ENCODE measurements at regions not wholly inside any gene's neighbourhood (a gene's known extent, or its start where the extent isn't known, plus 50 kb on each side); places are given as distances from the start of the nearest gene placed in this dataset.

GRCh38 chr2:180661686-180662030 lies 318.7 kb upstream of the UBE2E3 start:
- no peak for DNase-seq

DNA sequence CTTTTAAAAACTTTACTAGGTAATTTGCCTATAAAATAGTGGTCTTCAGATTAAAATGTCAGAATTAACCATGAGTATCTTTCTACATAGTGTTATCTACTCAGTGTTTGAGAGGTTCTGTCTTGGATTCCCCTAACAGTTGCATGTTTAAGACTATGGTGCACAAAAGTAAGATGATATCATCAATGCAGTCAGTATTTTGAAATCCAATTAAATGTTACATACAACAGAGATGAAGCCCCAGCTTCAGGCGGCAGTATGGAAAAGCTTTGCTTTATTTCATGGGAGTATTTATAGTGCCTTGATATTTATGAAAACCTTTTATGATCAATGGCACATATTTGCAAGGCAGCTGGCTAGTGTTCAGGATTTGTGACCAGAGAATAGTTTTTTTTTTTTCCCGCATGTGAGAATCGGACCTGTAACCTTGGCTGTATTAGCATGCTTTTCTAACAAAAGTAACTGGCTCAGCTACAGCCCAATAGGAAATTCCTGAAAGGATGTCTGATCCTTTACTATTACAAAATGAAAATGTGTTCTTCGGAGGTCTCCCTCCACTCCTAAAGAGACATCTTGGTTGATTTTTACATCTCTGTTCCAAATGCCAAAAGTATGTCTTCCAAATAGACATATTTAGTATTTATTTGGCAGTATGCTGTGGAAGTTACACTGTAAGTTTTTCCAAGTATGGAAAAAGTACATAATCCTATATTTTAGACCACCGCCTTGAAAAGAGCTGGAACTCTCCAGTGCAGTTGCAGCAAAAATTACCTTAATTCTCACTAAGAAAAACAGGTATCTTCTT lies 319.3 kb upstream of the UBE2E3 start:
- DNase-seq, result no peak

GRCh38 chr2:180660207-180660606 lies 320.2 kb upstream of the UBE2E3 start:
- DNase-seq, result no peak

DNA sequence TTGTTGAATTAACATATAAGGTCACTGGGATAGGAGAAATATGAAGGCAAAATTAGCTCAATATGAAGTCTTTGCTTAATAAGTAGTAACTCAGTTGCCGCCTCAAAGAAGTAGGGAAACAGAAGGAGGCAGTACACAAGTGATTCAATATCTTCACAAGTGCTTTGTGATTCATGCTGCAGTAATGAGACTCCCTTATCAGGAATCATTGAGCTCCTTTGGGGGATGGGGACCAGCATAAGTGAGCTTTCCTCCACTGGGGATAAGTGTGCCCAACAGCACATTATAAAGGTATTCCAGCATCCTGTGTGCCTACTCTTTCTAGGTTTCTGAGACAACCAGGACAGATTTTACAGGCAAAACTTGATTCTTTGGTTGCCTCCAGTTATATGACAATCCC lies 323.4 kb upstream of the UBE2E3 start:
- no peak for DNase-seq

DNA sequence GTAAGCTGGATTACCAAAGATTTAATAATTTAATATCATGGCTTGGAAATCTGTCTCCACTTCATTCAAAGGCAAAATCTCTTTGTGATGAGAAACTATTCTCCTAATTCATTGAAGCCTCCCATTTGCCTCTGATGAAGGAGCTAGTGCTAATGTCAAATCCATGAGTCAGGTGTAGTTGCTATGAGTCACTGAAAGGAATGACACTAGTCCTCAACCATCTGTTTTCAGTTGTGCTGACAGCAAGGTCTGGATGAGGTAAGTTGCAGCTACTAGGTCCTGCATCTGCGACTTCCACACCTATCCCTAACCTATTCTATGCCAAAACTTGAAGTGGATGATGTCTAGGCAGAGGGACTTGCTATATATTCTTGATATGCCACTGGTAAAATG lies 324.0 kb upstream of the UBE2E3 start:
- peak in 1 of 51 donors; percentile 16 for DNase-seq

DNA sequence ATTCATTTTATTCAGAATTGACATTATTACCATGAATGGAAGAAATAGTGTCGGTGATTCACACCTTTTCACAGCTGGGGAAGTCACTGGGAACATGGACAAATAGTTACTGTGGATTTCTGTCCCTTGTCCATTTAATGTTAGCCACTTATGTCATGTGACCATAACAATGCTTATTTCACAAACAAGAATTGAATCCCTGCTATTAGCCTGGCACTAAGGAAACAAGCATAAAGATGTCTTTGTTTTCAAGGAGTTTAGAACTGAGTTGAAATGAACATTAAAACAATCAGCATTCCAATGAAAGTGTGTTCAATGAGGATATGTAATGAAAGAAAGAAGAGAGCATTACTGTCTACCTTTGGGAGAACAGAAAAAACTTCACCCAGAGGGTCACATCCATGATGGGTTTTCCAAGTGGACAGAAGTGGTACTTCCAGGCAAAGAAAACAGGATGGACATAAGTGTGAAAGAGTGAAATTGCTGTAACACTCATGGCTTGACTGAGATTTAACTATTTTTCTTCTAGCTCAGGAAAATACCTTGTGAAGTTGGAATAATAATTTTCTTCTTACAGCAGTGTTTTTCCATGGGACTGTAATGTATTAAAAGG lies 324.5 kb upstream of the UBE2E3 start:
- peak in 1 of 51 donors; percentile 41 for DNase-seq

DNA sequence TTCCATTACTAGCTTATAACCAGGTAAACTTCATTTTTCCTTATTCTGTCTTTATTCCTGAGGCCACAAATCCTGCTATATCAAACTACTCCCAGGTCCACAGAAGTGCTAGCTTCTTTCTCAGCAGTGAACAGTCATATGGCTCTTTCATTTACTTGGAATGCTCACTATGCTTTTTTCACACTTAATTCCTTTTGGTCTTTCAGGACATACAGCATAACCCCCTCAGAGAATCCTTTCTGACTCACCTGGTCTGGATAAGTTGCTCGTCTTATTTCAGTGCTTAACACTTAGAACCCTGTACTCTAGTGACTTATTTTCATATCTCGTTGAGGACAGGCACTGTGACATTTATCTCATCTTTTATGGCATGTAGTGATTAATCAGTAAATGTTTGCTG lies 325.0 kb upstream of the UBE2E3 start:
- DNase-seq, result no peak

GRCh38 chr2:180653481-180653880 lies 326.9 kb upstream of the UBE2E3 start:
- DNase-seq, result no peak

DNA sequence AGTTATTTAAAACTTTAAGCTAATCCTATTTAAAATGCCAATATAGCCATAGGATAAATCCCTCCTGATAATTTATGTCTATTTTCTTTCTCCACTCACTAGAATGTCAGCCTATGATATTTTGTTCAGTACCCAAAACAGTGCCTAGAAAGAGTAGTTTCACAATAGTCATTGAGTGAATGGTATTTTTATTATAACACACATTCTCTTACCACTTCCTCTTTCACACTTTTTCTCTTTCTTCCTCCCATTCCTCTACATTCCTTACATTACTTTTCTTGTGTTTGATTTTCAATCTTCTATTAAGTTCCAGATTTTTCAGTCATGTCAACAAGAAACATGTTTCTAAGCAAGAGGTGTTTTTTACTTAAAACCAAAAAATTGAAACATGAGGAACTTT lies 327.6 kb upstream of the UBE2E3 start:
- DNase-seq, result no peak

DNA sequence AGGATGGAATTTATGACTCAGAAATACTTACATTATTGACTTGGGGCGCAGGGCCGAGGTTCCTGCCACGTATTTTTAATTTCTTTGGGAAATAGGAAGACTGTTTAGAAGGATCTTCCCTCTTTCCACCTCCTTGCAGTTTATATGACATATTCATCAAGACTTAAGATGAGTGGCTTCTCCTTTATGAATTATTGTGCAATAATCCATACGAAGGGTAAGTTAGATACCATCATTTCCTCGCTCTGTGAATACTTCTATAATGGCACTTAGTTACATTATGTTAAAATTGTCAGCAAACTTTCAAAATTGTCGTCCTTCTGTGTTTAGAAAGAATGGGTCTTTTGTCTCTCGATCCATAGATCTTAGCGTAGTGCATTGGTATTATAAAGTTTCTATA lies 328.8 kb upstream of the UBE2E3 start:
- no peak for DNase-seq

DNA sequence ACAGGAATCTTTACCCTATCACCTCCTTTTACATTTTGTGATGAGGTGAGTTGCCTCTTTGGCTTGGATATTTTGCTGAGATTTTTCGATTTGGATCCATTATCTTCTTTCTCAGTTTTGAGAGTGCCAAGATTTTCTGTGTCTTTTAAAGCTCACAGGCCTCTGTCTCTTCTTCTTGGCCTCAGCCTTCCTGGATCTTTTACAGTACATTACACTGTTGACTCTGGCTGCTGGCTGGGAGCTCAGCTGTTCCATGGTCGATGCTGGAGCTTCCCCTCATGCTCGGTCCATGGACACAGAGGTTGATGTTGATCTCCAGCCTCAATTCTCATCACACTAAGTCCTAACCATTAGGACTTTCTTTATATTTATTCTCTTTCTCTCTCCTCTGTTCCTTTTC lies 332.8 kb upstream of the UBE2E3 start:
- DNase-seq, result no peak

DNA sequence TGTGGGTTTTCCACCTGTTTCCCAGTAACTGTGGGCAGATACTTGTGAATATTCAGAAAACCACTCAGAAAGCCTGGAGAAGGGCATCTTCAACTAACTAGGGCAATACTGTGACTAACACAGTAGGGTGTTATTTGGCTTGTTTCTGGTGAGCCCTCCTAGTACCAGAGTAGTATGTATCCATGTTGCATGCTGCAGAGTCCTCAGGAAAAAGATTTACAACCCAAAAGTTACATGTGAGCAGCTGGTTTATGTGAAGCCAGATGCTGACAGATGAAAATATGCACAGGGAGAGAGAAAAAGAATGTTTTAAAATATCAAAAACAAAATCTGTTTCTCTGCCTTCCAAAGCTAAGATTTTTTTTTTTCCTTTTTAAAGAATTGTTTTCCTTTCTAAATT lies 333.2 kb upstream of the UBE2E3 start:
- DNase-seq, result no peak

- DNase-seq, result no peak
These were observed 333.6 kb upstream of the UBE2E3 start for GRCh38 chr2:180646756-180647155.

DNA sequence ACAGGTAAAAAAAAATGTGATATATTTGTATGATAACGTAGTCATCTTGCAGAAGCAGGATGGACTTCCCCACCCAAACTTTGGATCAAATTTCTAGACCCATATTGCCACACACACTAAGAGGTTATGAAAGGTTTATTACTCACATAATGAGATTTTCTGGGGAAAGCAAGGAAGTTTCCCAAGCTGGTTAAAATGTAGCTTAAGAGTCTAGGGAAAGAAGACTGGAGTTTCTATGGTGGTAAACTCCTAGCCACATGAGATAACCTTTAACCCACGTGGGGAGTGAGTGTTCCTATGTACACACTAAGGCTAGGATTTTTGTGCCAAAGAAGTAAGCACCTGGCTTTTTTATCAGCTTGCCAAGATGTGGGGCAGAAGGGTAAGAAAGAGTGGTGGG lies 335.7 kb upstream of the UBE2E3 start:
- no peak for DNase-seq

DNA sequence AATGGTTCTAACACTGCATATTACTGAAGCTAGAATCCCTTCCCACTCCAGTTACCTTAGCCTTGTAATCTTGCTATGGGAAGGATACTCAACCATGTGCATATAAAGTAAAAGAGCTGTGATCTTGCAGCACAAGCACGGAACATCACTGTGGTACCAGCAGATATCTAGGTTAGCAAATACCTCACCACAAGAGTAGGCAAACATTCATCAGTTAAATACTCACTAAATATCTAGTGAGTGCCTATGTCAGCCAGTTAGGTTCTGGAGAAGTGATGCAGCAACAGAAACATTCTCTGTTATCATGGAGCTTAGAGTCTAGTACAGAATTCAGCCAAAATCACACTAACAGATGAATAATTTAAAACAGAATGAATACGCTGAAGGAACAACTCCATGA lies 349.6 kb upstream of the UBE2E3 start:
- DNase-seq, result no peak

DNA sequence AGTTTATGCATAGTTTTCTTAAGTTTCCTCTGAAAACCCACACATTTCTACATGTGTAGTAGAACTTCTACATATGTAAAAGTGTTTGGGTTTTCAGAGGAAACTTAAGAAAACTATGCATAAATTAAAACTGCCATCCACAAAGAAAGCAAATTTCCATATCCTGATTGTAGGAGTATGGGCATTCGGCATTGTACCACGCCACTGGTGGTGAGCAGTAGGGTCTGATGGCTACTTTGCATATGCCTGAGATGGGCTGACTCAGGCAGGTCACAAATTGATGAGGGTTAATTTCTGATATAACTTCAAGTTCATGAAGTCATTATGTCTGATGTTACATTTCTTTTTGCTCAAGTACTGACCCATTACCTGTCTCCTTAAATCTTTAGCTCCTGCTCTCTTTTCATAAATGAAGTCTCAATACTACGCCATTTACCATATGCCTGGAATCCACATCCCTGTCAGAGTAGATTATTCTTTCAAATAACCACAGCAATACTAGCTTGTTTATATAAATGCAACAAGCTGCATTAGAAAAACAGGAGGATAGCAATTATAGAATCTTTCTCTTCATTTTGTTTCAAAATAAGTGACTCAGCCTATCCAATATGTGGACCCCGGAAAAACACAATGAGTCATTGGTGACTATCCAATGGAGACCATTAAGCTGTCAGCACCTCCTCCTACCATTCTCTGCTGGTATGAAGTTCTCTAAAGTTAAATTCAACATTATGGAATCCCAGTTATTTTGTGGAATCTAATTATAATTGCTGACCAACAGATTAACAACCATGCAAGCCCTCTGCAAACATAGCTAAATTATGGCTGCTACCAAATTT lies 355.2 kb upstream of the UBE2E3 start:
- no peak for DNase-seq

DNA sequence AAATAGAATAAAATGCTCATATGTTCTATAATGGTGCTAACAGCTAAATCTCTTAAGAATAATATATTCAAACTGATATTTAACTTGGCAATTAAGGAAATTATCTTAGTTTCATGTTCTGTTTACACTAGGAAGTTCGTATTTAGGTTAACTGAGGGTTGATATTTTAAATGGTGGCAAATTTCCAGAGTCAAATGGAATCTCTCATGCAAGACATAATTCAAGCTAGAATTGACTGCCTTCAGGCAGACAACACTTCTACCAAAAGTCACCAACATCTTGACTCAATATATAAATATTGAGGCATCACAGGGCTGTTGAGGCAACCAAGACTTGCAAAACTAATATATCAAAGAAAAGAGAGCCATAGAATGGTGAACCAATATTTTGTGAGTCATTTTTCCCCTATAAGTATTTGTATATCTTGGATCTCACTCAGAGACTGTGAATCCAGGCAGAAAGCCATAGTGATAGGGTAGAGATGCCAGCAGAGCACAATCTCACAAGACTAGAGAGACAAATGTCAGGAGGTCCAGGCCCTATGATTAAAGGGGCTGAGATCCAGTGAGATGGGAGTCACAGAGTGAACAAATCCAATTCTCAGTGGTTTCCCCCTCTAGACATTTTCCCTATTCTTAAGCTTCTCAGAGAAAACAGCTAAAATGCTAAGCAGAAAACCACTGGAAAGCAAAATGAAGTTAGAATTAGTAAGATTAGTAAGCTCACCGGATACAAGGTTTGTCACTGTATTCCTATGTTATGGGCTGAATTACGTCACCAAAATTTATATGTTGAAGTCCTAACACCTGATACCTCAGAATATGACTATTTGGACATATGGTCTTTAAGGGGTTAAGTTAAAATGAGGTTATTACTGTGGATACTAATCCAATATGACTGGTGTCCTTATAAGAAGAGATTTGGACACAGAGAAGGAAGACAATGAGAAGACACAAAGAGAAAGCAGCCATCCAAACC lies 358.2 kb upstream of the UBE2E3 start:
- DNase-seq, result no peak

- no peak for DNase-seq
These were observed 359.0 kb upstream of the UBE2E3 start for GRCh38 chr2:180621366-180621765.

GRCh38 chr2:180618570-180618969 lies 361.8 kb upstream of the UBE2E3 start:
- DNase-seq, result no peak

DNA sequence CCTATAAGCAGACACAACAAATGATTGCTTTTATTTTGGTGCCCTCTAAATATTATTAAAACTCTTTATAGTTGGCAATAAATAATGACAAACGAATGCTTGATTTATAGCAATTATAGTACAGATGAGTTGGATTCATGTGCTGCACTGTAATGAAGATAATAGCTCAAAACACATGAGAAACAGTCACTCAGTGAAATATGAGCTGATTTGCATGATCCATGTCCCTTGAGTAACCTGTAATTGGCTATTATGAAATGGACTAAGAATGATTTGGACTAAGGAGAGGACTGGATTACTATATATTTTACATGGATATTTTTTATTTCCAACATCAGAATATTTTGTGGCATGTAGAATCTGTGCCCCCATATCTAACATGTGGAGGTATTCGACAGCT lies 365.6 kb upstream of the UBE2E3 start:
- no peak for DNase-seq

DNA sequence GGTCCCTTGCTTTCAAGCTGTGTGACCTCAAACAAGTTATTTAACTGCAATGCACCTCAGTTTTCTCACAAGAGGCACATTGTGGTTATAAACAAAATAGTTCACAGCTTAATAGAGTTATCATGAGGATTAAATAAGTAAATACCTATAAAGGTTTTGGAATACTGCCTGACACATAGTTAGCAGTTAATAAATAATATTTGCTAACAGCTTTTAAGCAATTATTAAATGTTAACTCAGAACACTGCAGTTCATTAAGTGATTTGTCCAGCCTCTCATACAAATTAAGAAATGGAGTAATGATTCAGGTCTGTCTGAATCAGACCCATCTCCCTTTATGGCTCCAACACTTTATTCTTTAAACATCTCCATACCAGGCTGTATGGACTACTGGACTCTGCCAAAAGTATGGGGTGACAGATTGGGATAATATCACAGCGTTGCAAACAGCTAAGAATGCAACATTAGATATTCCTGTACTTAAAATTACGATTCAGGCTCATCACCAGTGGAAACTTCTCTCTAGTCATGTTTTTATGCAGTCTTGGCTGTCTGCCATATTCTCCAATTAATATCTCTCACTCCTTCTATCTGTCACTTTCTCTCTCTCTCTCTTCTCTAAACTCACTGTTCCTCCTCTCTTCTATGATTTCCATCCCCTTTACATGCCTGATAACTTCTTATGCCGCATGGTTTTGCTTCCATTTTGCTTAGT lies 370.6 kb upstream of the UBE2E3 start:
- DNase-seq, result no peak

All from hypothalamus (tissue), 51 donors.